ENCODE measurements at regions not wholly inside any gene's neighbourhood (a gene's known extent, or its start where the extent isn't known, plus 50 kb on each side); places are given as distances from the start of the nearest gene placed in this dataset.

- TF ChIP-seq POLR2A (IDR thresholded peaks at IDR 0.05; ENCODE audit: low read depth, low read length): no peak
- TF ChIP-seq CTCF (IDR thresholded peaks at IDR 0.05 in 2 of 3, conservative IDR thresholded peaks at IDR 0.05 in 1 of 3; ENCODE audit: control insufficient read depth in 2 of 3, extremely low read depth in 1 of 3, insufficient read depth in 1 of 3, low read depth in 3 of 3, low read length in 3 of 3): no peak
- TF ChIP-seq RCOR1 (conservative IDR thresholded peaks at IDR 0.05; ENCODE audit: low read depth, low read length): no peak
- TF ChIP-seq RB1 (IDR thresholded peaks at IDR 0.05; ENCODE audit: borderline replicate concordance): no peak
- no peak for TF ChIP-seq CBX5 (IDR thresholded peaks at IDR 0.05; ENCODE audit: low read depth)
- TF ChIP-seq ETV6 (conservative IDR thresholded peaks at IDR 0.05 in 1 of 2, IDR thresholded peaks at IDR 0.05 in 1 of 2; ENCODE audit: borderline replicate concordance in 1 of 2, low read depth in 1 of 2): no peak
Observed at GRCh38 chr5:158209219-158209908, 350.4 kb upstream of the CLINT1 start.
